HG03442 (cell line): ENCODE measurements at regions not wholly inside any gene's neighbourhood (a gene's known extent, or its start where the extent isn't known, plus 50 kb on each side); places are given as distances from the start of the nearest gene placed in this dataset.
"Not testable (repeated sequence)": the region's sequence is repeated elsewhere in the genome, so short reads cannot be mapped to it uniquely, and the experiment has no call there.

Experiments
- ATAC-seq: cut with Tn5 transposase; IDR thresholded peaks from one replicate; pipeline ENCODE4 v1.9.1; 2021; ENCODE audit warnings: mild to moderate bottlenecking, moderate library complexity; ENCODE audit not compliant: unreplicated experiment

DNA sequence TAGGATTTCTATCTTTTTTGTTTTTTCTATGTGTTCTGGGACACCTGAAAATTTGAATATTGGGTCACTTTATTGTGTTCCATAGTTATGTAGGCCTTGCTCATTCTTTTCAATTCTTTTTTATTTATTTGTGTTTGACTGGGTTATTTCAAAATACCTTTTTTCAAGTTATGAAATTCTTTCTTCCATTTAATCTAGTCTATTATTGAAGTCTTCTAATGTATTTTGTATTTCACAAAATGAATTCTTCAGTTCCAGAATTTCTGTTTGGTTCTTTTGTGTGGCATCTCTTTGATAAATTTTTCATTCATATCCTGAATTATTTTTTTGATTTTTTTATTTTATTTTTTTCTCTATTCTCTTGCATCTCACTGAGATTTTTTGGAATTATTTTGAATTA, 628.8 kb downstream of the NR2F1-AS1 start:
- ATAC-seq: no peak

DNA sequence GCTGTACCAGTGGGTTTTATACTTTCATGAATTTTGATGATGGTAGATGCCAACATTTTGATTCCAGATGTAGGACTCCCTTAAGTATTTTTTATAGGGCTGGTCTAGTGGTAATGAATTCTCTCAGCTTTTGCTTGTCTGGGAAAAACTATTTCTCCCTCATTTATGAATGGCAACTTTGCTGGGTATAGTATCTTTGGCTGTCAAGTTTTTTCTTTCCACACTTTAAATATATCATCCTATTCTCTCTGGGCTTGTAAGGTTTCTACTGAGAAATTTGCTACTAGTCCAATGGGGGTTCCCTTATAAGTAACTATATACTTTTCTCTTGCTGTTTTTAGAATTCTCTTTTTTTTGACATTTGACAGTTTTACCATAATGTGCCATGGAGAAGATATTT, 629.3 kb downstream of the NR2F1-AS1 start:
- ATAC-seq: no peak

DNA sequence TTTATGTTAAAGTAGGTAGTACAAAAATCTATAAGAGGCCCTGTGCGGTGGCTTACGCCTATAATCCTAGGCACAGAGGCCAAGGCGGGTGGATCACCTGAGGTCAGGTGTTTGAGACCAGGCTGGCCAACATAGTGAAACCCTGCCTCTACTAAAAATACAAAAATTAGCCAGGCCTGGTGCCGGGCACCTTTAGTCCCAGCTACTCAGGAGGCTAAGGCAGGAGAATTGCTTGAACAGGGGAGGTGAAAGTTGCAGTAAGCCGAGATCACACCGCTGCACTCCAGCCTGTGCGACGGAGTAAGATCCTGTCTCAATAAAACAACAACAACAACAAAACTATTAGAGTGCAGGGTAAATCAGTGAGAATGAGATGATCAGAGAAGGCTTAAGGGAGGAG, 634.5 kb downstream of the NR2F1-AS1 start:
- ATAC-seq: no peak

DNA sequence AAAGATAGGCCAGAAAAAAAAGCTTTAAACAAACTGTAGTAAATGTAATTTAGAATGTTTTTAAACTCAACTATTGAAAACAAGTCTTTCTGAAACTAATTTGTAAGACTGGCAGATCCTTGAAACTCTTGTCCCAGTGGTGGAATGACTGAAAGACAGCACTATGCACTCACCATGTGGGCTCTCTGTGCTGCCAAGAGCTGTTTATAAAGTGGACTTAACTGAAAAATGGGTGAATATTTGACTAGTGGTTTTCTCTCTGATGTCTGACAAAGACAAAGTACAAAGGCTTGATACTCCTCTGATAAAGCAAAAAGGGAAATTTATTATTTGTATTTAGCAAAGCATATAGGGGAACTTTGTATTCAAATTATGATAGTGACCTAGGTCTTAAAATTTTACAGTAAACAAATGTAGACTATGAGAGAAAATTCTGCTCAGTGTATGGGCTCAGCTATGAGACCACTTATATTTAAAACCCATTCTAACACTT, 635.4 kb downstream of the NR2F1-AS1 start:
- no peak for ATAC-seq

DNA sequence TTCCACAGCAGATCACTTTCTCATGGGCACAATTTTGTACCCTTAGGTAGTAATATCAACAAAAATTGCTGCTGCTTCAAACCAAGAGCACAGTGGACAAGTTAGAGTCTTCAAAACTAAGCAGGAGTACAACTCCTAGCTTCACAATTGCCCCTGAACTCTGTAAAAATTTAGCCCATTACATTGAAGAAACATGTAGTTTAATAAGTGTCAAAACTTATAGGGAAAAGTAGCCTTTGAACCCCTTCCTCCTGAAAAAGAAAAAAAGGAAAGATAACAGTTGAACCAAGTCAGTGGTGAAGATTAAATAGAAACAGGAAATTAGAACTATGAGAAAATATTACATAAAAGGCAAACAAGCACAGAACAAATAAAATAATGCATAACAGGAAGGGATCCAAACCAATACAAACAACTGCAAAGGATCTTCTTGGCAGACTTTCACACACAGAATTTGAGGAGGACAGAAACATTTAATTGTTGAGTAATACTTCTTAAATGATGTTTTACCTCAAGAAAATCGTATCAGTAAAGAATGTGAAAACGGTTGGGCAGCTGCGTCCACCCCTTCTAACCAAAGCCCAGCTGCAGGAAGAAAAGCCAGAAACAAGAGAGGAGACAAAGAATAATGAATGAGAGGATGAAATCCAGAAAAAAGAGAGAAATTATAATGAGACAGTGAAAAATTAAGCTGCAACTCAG, 636.0 kb downstream of the NR2F1-AS1 start:
- no peak for ATAC-seq

DNA sequence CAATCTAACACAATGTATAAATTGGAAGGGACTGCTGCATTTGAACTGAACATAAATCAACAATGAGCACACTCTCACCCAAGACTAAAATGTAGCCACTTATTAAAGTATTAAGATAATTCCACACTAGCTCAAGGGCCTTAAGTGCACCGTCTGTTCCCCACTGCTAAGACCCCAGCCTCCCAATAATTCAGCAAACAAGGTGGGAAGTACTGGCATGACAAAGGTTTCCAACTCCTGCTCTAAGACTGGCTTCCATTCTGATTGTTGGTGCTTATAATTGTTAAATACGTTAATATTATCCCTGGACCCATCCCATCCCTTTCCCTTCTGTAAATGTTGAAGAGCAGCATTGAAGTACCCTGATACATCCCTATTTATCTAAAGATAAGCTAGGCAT, 636.7 kb downstream of the NR2F1-AS1 start:
- no peak for ATAC-seq

DNA sequence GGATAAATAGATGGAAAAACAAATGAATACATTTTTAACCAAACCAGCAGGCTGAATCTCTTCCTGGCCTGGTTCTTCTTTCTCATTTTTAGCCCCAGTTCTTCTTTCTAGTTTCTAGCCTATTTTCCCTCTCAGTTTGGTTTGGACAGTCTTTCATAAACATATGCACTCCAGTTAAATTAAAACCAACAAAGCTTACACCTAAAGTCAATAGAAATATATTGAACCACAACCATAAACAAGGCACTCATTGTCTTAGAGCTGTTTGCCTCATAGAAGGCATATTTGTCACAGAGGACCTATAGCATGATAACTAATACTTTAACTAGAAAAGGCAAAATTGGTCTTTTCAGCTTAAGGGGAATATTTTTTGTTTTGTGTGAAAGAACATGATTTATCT, 638.3 kb downstream of the NR2F1-AS1 start:
- no peak for ATAC-seq

DNA sequence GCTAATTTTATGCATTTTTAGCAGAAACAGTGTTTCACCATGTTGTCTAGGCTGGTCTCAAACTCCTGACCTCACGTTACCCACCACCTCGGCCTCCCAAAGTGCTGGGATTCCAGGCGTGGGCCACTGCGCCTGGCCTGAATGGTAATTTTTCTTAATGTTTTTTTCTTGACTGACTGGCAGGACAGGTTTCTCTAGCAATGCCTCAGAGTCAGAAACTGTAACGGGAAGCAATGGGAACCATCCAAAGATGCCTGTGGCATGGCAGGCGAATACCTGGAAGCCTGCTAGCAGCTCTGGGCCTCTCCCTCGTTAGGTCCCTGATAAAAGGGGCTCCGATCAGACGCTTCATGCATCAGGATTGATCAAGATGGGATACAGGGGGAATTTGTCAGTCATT, 639.2 kb downstream of the NR2F1-AS1 start:
- ATAC-seq: no peak

DNA sequence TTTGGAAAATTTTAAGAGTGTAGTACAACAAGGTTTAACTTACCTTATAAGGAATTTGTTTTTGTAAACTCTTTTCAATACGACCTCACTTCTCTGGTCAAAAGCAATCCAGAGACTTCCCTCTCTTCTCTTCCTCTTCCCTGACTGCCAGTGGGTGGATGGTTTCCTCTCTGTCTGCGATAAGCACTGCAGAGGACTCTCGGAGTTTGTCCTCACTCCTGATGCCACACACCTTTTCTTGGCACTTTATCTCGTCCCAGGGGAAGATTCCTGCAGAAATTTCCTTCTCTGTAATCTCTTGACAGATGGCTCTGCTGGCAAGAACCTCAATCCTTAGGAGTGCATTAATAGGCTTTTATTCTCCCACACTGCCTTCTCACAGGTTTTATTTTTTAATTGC, 641.6 kb downstream of the NR2F1-AS1 start:
- ATAC-seq: no peak

DNA sequence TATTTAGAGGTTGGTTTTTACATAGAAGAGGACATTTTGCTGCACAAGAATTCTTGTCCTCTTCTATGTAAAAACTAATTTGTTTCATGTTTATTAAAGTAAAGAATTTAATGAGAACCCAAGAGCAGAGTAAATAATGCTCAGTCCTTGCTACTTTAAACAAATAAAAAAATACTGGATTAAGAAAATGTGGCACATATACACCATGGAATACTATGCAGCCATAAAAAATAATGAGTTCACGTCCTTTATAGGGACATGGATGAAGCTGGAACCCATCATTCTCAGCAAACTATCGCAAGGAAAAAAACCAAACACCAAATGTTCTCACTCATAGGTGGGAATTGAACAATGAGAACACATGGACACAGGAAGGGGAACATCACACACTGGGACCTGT, 643.6 kb downstream of the NR2F1-AS1 start:
- not testable (repeated sequence) for ATAC-seq

DNA sequence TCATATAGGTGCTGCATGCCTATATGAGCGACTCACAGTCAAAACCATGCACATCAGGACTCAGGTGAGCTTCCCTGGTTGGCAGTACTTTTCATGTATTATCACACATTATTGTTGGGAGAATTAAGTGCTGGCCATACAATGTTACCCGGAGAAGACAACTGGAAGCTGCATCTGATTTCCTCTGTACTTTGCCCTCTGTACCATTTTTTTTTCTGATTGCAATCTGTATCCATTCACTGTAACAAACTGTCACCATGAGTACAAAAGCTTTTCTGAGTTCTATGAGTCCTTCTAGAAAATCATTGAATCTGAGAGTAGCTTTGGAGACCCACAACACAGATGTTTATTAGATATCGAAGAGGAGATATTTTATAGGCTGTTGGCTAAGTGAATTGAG, 651.0 kb downstream of the NR2F1-AS1 start:
- ATAC-seq: no peak

DNA sequence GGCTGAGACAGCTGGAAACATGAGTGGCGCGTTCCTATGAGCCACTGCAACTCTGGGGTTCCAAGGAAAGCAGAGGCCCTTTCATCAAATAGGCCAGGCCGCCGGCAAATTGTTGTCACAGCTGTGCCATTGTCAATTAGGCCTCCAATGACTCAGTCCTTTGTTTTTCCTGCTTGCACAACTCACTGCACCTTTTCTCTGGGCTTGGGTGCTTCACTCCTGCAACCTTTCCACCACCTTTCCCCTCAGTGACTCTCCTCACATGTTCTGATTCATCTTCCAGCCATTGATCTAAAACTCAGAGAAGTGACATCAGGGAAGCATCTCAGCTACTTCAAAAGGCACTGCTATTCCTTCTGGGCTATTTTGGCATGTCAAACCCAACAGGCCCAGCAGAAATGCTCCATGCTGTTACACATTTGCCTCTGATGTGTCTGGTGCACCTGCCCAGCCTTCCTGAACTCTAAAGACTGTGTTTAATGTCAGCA, 653.7 kb downstream of the NR2F1-AS1 start:
- no peak for ATAC-seq

DNA sequence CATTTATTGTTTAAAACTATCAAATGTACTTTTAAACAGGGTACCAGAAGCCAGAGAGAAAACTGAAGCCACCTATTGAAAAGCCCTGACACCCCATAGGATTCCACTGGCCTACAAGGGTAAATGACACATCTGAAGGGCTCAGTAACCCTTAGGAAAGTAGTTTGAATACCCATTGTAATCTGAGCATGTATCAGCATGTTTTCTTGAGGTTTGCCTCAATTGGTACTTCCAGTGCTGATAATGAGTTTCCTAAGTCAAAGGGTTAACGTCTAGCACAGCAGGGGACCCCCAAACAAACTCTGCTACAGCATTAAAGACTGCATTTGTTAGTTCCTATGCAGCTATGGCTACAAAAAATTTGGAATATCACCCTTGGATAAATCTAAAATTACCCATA, 657.1 kb downstream of the NR2F1-AS1 start:
- ATAC-seq: no peak

DNA sequence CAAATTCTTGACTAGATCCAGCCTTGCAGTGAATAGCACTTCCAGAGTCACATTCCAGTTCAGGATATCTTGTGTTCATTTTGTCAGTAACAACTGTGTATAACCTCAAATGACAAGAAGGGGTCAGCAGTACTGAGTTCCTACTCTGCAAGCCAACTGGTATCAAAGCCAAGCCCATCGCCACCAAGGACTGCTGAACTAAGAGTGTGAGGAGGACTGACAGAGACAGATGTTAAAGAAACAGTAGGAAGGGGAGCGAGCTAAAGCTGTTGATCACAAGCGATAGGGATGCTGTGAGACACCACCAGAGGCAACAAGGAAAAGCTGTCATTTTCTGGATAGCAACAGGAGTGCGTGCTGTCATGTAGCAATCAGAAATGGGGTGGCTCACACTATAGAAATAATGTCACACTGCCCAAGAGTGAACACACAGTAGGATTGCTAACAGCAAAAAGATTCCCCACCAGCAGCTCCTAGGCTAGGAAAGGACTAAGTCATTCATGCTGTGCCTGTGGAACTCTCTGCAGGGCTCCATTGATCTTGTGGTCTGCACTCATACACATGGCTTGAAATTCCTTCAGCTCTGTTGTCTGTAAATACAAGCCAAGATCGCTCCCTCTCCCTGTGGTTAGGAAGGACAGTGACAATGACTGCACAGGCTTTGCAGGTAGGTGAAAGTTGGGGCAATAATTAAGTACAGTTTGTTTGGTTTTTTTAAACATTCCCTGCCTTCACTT, 658.6 kb downstream of the NR2F1-AS1 start:
- no peak for ATAC-seq

DNA sequence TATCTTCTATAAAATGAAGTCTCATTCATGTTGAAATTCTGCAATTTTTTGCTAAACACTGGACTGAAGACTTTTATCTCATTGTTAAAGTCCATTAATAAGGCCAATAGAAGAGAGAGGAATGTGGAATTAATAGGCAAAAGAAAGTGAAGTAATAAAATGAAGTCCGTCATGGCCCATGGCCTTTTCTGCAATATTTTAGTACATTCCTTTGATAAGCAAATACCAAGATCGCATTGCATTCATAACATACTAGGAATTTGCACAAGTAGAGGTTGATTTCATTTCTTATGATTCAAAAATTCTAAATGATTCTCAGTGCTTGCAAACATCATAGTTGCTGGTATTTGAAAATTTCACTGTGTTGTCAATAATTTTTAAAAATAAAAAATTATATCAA, 664.0 kb downstream of the NR2F1-AS1 start:
- ATAC-seq: no peak

DNA sequence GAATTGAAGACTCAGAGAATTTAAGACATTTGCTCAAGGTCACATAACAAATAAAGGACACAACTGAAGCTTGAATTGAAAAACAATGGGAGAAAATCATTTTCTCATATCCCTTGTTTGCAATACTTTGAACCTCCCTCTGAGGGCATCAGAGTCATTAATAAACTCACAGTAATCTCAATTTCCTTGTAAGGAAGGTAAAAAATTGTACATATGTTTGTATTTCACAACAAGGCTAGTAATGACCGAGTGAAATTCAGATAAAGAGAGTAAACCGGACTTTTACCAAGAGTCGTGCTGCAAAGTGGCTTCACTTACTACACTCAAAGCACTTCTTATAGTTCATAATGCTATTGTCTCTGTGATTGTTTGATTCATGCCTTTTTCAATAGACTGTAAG, 665.0 kb downstream of the NR2F1-AS1 start:
- no peak for ATAC-seq

DNA sequence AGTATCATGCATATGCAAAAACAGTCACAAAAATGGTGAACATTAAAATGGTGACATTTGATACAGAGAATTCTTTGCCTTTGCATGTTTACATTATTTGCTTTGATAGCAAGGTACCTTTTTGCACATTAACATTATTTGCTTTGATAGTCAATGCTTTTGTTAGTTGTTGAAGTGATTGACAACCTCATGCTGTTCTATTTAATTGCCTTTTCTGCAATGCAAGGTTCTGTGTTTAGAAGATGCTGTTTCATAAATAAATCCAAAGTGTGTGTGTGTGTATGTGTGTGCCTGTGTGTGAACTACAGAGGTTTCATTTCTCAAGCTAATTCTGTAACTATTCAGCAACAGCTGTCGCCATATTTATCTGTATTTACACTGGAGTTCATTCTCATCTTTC, 668.7 kb downstream of the NR2F1-AS1 start:
- ATAC-seq: no peak

DNA sequence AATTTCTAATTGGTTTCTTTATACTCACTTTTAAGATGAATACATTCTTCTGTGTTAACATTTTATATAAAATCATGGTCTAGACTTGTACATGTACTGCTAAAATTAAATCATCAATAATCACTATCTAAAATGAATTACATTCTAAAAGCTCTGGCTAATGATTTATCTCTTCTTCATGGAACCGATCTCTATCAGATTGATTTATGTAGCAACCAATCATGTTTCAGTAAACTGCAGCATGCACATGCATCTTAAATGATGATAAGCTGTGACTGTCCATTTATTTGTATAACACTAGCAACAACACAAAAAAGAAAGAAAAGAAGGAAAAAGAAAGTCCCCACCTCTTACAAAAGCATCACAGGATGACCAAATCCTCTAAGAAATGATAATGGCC, 669.2 kb downstream of the NR2F1-AS1 start:
- no peak for ATAC-seq

DNA sequence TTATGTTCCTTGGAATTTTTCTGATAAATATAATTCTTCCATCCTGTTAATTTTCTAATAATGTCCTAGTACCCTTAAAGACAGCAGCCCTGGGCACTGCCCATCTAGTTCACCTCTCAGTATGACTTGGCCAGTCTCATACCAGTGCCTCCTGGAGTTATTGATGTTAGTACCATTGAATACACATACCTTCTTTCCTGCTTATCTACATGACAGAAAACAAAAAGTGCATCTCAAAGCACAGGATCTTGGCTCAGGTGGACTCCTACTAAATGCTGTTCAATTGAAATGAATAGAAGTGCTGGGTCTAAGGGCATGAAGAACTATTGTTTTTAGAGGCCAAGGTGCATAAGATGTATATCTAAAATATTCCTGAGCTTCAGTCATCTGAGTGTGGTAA, 669.7 kb downstream of the NR2F1-AS1 start:
- ATAC-seq: no peak

DNA sequence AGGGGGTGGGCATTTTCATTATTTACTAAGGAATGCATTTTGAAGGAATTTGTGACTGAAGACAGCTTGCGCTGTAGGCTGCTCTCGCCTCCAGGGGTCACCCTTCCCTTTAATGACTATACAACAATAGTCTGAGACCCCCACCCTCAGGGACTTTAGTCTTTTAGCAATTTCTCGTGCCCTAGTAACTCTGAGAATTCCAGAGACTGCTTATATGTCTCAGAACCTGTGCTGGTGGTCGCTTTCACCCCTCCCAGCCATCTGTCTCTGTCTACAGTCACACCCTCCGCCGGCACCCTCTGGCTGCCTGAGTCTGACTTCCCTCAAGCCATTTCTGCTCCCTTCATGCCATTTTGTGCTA, 671.4 kb downstream of the NR2F1-AS1 start:
- ATAC-seq: no peak

DNA sequence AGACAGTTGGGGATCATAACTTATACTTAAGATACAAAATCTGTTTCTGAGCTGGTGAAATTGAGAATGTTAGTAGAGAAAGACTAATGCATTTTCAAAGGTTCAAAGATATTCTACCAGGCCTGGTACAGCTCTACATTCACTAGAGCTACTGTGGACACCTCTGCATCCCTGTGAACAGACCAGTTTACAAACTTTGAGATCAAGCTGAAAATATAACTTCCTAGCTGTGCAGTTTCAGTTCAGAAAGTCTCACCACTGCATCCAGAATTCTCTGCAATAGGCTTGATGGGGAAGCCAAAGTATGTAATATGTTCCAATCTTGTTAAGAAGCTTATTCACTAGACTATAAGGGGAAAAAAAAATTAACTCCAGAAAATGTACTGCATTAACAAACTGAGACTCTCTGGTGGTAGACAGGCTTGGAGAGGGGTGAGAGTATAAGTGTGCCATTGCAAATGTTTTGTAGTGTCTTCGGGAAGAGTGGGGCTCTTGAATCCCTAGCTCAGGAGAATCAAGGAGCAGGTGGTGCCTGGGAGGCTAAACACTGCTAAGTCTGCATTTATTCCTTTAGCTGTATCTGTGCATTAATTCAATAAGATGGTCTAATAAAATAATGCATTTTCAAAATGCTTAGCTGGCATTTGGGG, 671.9 kb downstream of the NR2F1-AS1 start:
- ATAC-seq: no peak
